Gastrocnemius medialis (tissue), 4 donors: ENCODE measurements at regions not wholly inside any gene's neighbourhood (a gene's known extent, or its start where the extent isn't known, plus 50 kb on each side); places are given as distances from the start of the nearest gene placed in this dataset.

Experiments used
- ATAC-seq, 2 donors: fragments of 150-250 bp; one replicate each; pipeline ENCODE4 v1.9.1; 2016
- DNase-seq, 2 donors: peaks; one replicate each; pipeline ENCODE4 v3.0.0-alpha.2; 2019
- H3K27ac ChIP-seq, 4 donors: fragments of 200-600 bp; sonication (generic); 1 replicate in 1 of 4; 2 replicates in 3 of 4; pipeline ENCODE4 v1.5.1; 2016 to 2018; ENCODE audit warnings: mild to moderate bottlenecking in 2 of 4, moderate library complexity in 1 of 4
- H3K27me3 ChIP-seq, 3 donors: fragments of 200-600 bp; sonication (generic) in 2 of 3; 1 replicate in 1 of 3; 2 replicates in 2 of 3; pipeline versions ENCODE4 v1.5.1 to v1.6.0; 2016 to 2019; ENCODE audit warnings: mild to moderate bottlenecking in 1 of 3, moderate library complexity in 1 of 3
- H3K36me3 ChIP-seq, 2 donors: fragments of 200-600 bp; sonication (generic) in 1 of 2; one replicate each; pipeline ENCODE4 v1.5.1; 2017 to 2018
- H3K4me1 ChIP-seq, 2 donors: fragments of 200-600 bp; sonication (generic) in 1 of 2; one replicate each; pipeline ENCODE4 v1.5.1; 2016 to 2017; ENCODE audit warnings: mild to moderate bottlenecking in 2 of 2
- H3K4me3 ChIP-seq, 4 donors: fragments of 200-600 bp; sonication (generic) in 3 of 4; 1 replicate in 1 of 4; 2 replicates in 3 of 4; pipeline ENCODE4 v1.5.1; 2016 to 2019; ENCODE audit warnings: mild to moderate bottlenecking in 2 of 4
- H3K9me3 ChIP-seq, 3 donors: fragments of 200-600 bp; sonication (generic) in 2 of 3; 1 replicate in 1 of 3; 2 replicates in 2 of 3; pipeline ENCODE4 v1.5.1; 2016 to 2019
- POLR2A ChIP-seq, 2 donors: fragments of 450-650 bp; IDR thresholded peaks; one replicate each; pipeline ENCODE4 v1.6.1; 2017; ENCODE audit warnings: antibody characterized with exemption in 2 of 2, mild to moderate bottlenecking in 2 of 2, moderate library complexity in 2 of 2
- in situ Hi-C, 4 donors: fragments of 200-750 bp; cut with MboI; loops; one replicate each; pipeline versions ENCODE4 v1.15.0 to v1.8.0; 2017; ENCODE audit warnings: low sequenced_read_pairs in 4 of 4
- intact Hi-C: fragments of 100-400 bp; cut with DNase I; formaldehyde crosslinking; loops from one replicate; pipeline ENCODE4 v1.15.1; 2023; ENCODE audit warnings: low total_unique reads
- TF ChIP-seq, protein P1 (sequence below), 5 experiments: fragments of 450-650 bp in 3 of 5; fragments of 200-600 bp in 2 of 5; sonication (generic) in 2 of 5; IDR thresholded peaks in 4 of 5; conservative IDR thresholded peaks in 1 of 5; 1 replicate in 4 of 5; 2 replicates in 1 of 5; pipeline ENCODE4 v1.5.1; 2016 to 2019; ENCODE audit warnings: antibody characterized with exemption in 5 of 5, mild to moderate bottlenecking in 3 of 5, moderate library complexity in 3 of 5

- Histone ChIP-seq H3K27me3 (no peaks in the 10 kb centered on the region), H3K4me3 (no peak overlapping the region), H3K4me1 (no peaks in the 10 kb centered on the region), H3K9me3 (no peaks in the 10 kb centered on the region), H3K27ac (no peak overlapping the region), H3K36me3 (no peaks in the 10 kb centered on the region)
- no peak for DNase-seq
- ATAC-seq: no peak
- in situ Hi-C loops: no loop called here
- TF ChIP-seq POLR2A (IDR thresholded peaks at IDR 0.05): no peak
- TF ChIP-seq, protein P1, sequence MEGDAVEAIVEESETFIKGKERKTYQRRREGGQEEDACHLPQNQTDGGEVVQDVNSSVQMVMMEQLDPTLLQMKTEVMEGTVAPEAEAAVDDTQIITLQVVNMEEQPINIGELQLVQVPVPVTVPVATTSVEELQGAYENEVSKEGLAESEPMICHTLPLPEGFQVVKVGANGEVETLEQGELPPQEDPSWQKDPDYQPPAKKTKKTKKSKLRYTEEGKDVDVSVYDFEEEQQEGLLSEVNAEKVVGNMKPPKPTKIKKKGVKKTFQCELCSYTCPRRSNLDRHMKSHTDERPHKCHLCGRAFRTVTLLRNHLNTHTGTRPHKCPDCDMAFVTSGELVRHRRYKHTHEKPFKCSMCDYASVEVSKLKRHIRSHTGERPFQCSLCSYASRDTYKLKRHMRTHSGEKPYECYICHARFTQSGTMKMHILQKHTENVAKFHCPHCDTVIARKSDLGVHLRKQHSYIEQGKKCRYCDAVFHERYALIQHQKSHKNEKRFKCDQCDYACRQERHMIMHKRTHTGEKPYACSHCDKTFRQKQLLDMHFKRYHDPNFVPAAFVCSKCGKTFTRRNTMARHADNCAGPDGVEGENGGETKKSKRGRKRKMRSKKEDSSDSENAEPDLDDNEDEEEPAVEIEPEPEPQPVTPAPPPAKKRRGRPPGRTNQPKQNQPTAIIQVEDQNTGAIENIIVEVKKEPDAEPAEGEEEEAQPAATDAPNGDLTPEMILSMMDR (IDR thresholded peaks at IDR 0.05 in 4 of 5, conservative IDR thresholded peaks at IDR 0.05 in 1 of 5): no peak
- intact Hi-C loops: no loop called here
These were observed 1056.4 kb downstream of the GALC start for GRCh38 chr14:86936556-86936955.

DNA sequence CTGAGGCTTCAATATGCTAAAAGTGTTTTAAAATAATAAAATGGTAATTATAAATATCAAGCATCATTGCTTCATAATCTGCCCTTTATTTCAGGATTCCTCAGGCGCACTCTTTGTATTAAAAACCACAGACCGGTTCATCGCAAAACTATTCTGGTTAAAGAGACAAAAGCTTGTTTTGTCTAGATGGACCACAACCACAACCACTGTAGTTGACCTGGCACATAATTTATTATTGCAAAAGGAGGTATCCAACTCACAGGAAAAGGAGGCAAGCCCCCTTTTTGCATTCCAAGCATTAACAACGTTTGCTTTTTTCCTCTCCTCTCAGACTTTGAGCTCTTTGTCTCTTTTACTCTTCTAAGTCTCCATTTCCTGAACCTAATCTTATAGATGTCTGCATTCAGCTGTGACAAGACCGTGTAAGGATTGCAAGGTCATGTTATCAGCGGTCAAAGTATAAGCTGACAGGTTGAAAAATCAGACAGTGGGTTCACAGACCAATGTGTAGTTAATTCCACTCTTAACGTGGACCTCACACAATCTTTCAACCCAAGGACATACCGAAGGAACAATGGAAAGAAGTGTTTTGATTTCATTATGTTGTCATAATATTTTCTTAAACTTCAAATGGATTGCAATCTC is 1057.6 kb downstream of the GALC start:
- H3K27ac ChIP-seq: no peak overlapping the region
- ATAC-seq: no peak
- no peaks in the 10 kb centered on the region for H3K27me3 ChIP-seq
- no peaks in the 10 kb centered on the region for H3K4me1 ChIP-seq
- H3K36me3 ChIP-seq: no peaks in the 10 kb centered on the region
- H3K4me3 ChIP-seq: no peak overlapping the region
- no peak for DNase-seq
- H3K9me3 ChIP-seq: no peaks in the 10 kb centered on the region
- no peak for TF ChIP-seq POLR2A (IDR thresholded peaks at IDR 0.05)
- TF ChIP-seq, protein P1 (IDR thresholded peaks at IDR 0.05 in 4 of 5, conservative IDR thresholded peaks at IDR 0.05 in 1 of 5): no peak
- in situ Hi-C loops (no loop called here), intact Hi-C loops (no loop called here)

GRCh38 chr14:86933958-86934595 is 1058.9 kb downstream of the GALC start:
- Histone ChIP-seq H3K9me3 (no peaks in the 10 kb centered on the region), H3K4me1 (no peaks in the 10 kb centered on the region), H3K4me3 (no peak overlapping the region), H3K27me3 (no peaks in the 10 kb centered on the region), H3K27ac (no peak overlapping the region), H3K36me3 (no peaks in the 10 kb centered on the region)
- intact Hi-C loops (no loop called here), in situ Hi-C loops (no loop called here)
- DNase-seq (no peak), ATAC-seq (no peak)
- TF ChIP-seq, protein P1 (IDR thresholded peaks at IDR 0.05 in 4 of 5, conservative IDR thresholded peaks at IDR 0.05 in 1 of 5): no peak
- TF ChIP-seq POLR2A (IDR thresholded peaks at IDR 0.05): no peak

DNA sequence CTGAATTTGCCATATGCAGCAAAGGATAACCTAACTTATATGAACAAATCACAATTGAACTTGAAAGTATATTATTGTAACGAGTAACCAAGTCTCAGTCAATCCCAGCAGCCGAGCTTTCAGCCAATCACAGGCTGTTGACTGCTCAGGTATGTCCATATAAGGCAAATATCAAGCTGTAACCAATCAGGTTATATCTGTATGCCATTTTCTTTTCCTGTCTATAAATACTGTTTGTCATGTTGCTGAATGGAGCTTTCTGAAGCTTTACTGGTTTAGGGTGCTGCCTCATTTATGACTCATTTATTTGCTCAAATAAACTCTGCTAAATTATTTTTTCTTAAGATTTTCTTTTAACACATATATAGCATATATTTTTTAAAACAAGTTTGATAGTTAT is 1059.5 kb downstream of the GALC start:
- H3K27ac ChIP-seq: no peak overlapping the region
- H3K4me3 ChIP-seq: no peak overlapping the region
- no peaks in the 10 kb centered on the region for H3K27me3 ChIP-seq
- TF ChIP-seq, protein P1 (IDR thresholded peaks at IDR 0.05 in 4 of 5, conservative IDR thresholded peaks at IDR 0.05 in 1 of 5): no peak
- no peak for TF ChIP-seq POLR2A (IDR thresholded peaks at IDR 0.05)
- no peak for ATAC-seq
- H3K4me1 ChIP-seq: no peaks in the 10 kb centered on the region
- no peaks in the 10 kb centered on the region for H3K36me3 ChIP-seq
- H3K9me3 ChIP-seq: no peaks in the 10 kb centered on the region
- intact Hi-C loops (no loop called here), in situ Hi-C loops (no loop called here)
- no peak for DNase-seq
